Activated B cell treated with CpG ODN at 0.5 μM for 24 hours (primary cell): ENCODE measurements at regions not wholly inside any gene's neighbourhood (a gene's known extent, or its start where the extent isn't known, plus 50 kb on each side); places are given as distances from the start of the nearest gene placed in this dataset.

Experiments used
- ATAC-seq: fragments of 200-7000 bp; cut with Tn5 transposase; one replicate; pipeline ENCODE4 v1.10.0; 2021; ENCODE audit warnings: low read depth, mild to moderate bottlenecking, moderate library complexity
- CTCF ChIA-PET: fragments of 350-600 bp; sonication (Branson Sonifier 250); formaldehyde crosslinking; loops from one replicate; lab custom pipeline; 2021; ENCODE audit warnings: antibody characterized with exemption; lab: Charles Lee
- POLR2A ChIA-PET: fragments of 350-600 bp; sonication (Branson Sonifier 250); formaldehyde crosslinking; loops from one replicate; lab custom pipeline; 2021; ENCODE audit warnings: antibody characterized with exemption; lab: Charles Lee
- DNase-seq: peaks from one replicate; pipeline ENCODE4 v3.0.0; 2022
- H3K27ac Mint-ChIP-seq: one replicate; pipeline ENCODE4 v1.8.0; 2020; ENCODE audit warnings: mixed read lengths
- H3K27me3 Mint-ChIP-seq: one replicate; pipeline ENCODE4 v1.8.0; 2021; ENCODE audit warnings: mixed read lengths
- H3K36me3 Mint-ChIP-seq: one replicate; pipeline ENCODE4 v1.8.0; 2021; ENCODE audit warnings: low read depth, mixed read lengths
- H3K4me1 Mint-ChIP-seq: one replicate; pipeline ENCODE4 v1.8.0; 2021; ENCODE audit warnings: mixed read lengths
- H3K4me3 Mint-ChIP-seq: one replicate; pipeline ENCODE4 v1.8.0; 2020; ENCODE audit warnings: mild to moderate bottlenecking, mixed read lengths
- H3K9me3 Mint-ChIP-seq: one replicate; pipeline ENCODE4 v1.8.0; 2020; ENCODE audit warnings: mixed read lengths
- intact Hi-C: fragments of 100-400 bp; cut with micrococcal nuclease; formaldehyde crosslinking; loops from one replicate; pipeline ENCODE4 v1.15.1; 2024
- TF ChIP-seq, protein P1 (sequence below): fragments of 200-600 bp; IDR thresholded peaks from one replicate; pipeline ENCODE4 v1.8.0; 2022; ENCODE audit warnings: antibody characterized with exemption, mild to moderate bottlenecking

GRCh38 chr2:51084750-51085149, 52.8 kb upstream of the NRXN1 start:
- intact Hi-C loops: no loop called here

More at GRCh38 chr2:51084750-51085149, 52.8 kb upstream of the NRXN1 start:
- ChIA-PET CTCF (no interaction called here), POLR2A (no interaction called here)
- DNase-seq (no peak), ATAC-seq (no peak)
- Mint-ChIP-seq H3K27ac (no peak overlapping the region), H3K4me3 (no peak overlapping the region), H3K36me3 (no peaks in the 10 kb centered on the region), H3K27me3 (no peaks in the 10 kb centered on the region), H3K9me3 (no peaks in the 10 kb centered on the region), H3K4me1 (no peaks in the 10 kb centered on the region)
- TF ChIP-seq, protein P1, sequence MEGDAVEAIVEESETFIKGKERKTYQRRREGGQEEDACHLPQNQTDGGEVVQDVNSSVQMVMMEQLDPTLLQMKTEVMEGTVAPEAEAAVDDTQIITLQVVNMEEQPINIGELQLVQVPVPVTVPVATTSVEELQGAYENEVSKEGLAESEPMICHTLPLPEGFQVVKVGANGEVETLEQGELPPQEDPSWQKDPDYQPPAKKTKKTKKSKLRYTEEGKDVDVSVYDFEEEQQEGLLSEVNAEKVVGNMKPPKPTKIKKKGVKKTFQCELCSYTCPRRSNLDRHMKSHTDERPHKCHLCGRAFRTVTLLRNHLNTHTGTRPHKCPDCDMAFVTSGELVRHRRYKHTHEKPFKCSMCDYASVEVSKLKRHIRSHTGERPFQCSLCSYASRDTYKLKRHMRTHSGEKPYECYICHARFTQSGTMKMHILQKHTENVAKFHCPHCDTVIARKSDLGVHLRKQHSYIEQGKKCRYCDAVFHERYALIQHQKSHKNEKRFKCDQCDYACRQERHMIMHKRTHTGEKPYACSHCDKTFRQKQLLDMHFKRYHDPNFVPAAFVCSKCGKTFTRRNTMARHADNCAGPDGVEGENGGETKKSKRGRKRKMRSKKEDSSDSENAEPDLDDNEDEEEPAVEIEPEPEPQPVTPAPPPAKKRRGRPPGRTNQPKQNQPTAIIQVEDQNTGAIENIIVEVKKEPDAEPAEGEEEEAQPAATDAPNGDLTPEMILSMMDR: no peak
